IMR-90 (cell line): ENCODE measurements at regions not wholly inside any gene's neighbourhood (a gene's known extent, or its start where the extent isn't known, plus 50 kb on each side); places are given as distances from the start of the nearest gene placed in this dataset.

ENCODE experiments used
- ATAC-seq: fragments of 200-7000 bp; cut with Tn5 transposase; 2 replicates; pipeline ENCODE4 v1.9.1; 2020; ENCODE audit warnings: low read depth, mild to moderate bottlenecking, moderate library complexity
- BruUV-seq: library from RNA; stranded (reverse); fragments of 400-500 nt; replicated peaks from 2 replicates; lab custom pipeline; 2021; lab: Mats Ljungman, UMichigan
- CTCF ChIA-PET: fragments of 300-600 bp; formaldehyde crosslinking; extraction: SDS; loops from one replicate; lab custom pipeline; 2021; ENCODE audit warnings: antibody characterized with exemption; lab: Yijun Ruan, JAX
- POLR2A ChIA-PET: fragments of 300-600 bp; sonication (Branson Sonifier 250); formaldehyde crosslinking; loops from one replicate; lab custom pipeline; 2022; ENCODE audit warnings: antibody characterized with exemption; ENCODE audit not compliant: unreplicated experiment; lab: Charles Lee
- DNase-seq: peaks from one replicate; pipeline ENCODE4 v3.0.0; 2013
- H2AFZ ChIP-seq: replicated peaks from 2 replicates; pipeline ENCODE3; 2013; ENCODE audit warnings: low read length, mild to moderate bottlenecking; ENCODE audit not compliant: poor library complexity
- H2AK5ac ChIP-seq: 2 replicates; pipeline ENCODE4 v1.6.1; 2013; ENCODE audit warnings: low read depth, low read length, inconsistent platforms
- H2AK9ac ChIP-seq: replicated peaks from 2 replicates; pipeline ENCODE3; 2013; ENCODE audit warnings: mild to moderate bottlenecking, low read depth, low read length, moderate library complexity; ENCODE audit not compliant: poor library complexity
- H2BK120ac ChIP-seq: 2 replicates; pipeline ENCODE4 v1.6.1; 2013; ENCODE audit warnings: low read depth, low read length, inconsistent platforms
- H2BK15ac ChIP-seq: 3 replicates; pipeline ENCODE4 v1.6.1; 2013; ENCODE audit warnings: low read depth, low read length, inconsistent platforms
- H2BK20ac ChIP-seq: 2 replicates; pipeline ENCODE4 v1.6.1; 2013; ENCODE audit warnings: low read depth, mild to moderate bottlenecking, inconsistent platforms, low read length, moderate library complexity
- H2BK5ac ChIP-seq: 2 replicates; pipeline ENCODE4 v1.6.1; 2013; ENCODE audit warnings: mild to moderate bottlenecking, low read depth, low read length, inconsistent platforms; ENCODE audit not compliant: poor library complexity, severe bottlenecking
- H3K14ac ChIP-seq: replicated peaks from 2 replicates; pipeline ENCODE4 v1.6.1; 2013; ENCODE audit warnings: low read depth, low read length, inconsistent platforms
- H3K18ac ChIP-seq: 2 replicates; pipeline ENCODE4 v1.6.1; 2013; ENCODE audit warnings: low read depth, low read length, control low read depth
- H3K23ac ChIP-seq: 2 replicates; pipeline ENCODE4 v1.6.1; 2013; ENCODE audit warnings: low read depth, low read length, inconsistent platforms
- H3K27ac ChIP-seq: 2 replicates; pipeline ENCODE4 v1.5.1; 2013; ENCODE audit warnings: mild to moderate bottlenecking, control low read depth, low read length; ENCODE audit not compliant: insufficient read depth
- H3K27me3 ChIP-seq: 2 replicates; pipeline ENCODE4 v1.6.1; 2013; ENCODE audit warnings: low read length; ENCODE audit not compliant: control insufficient read depth, insufficient read depth
- H3K36me3 ChIP-seq: 2 replicates; pipeline ENCODE4 v1.6.1; 2013; ENCODE audit warnings: low read length, mixed read lengths; ENCODE audit not compliant: control insufficient read depth, insufficient read depth
- H3K4ac ChIP-seq: 2 replicates; pipeline ENCODE4 v1.6.1; 2013; ENCODE audit warnings: low read depth, low read length, inconsistent platforms
- H3K4me1 ChIP-seq: 2 replicates; pipeline ENCODE4 v1.6.1; 2013; ENCODE audit warnings: low read length, mixed read lengths; ENCODE audit not compliant: control insufficient read depth, insufficient read depth
- H3K4me2 ChIP-seq: 2 replicates; pipeline ENCODE4 v1.6.1; 2013; ENCODE audit warnings: low read depth, mild to moderate bottlenecking, control low read depth, low read length, moderate library complexity
- H3K4me3 ChIP-seq: 2 replicates; pipeline ENCODE4 v1.5.1; 2013; ENCODE audit warnings: low read depth, mild to moderate bottlenecking, control low read depth, low read length, moderate library complexity; ENCODE audit not compliant: insufficient read depth
- H3K56ac ChIP-seq: 2 replicates; pipeline ENCODE4 v1.6.1; 2013; ENCODE audit warnings: low read length, inconsistent platforms; ENCODE audit not compliant: insufficient read depth; ENCODE audit errors: extremely low read depth
- H3K79me1 ChIP-seq, 2 experiments: 2 replicates each; pipeline ENCODE4 v1.6.1; 2013; ENCODE audit warnings: low read length in 2 of 2, inconsistent platforms in 1 of 2, low read depth in 1 of 2
- H3K9ac ChIP-seq: 2 replicates; pipeline ENCODE4 v1.6.1; 2013; ENCODE audit warnings: low read depth, low read length, control low read depth
- H3K9me1 ChIP-seq: 2 replicates; pipeline ENCODE4 v1.6.1; 2013; ENCODE audit warnings: low read length, inconsistent platforms; ENCODE audit not compliant: insufficient read depth
- H3K9me3 ChIP-seq: 2 replicates; pipeline ENCODE4 v1.6.1; 2013; ENCODE audit warnings: low read length; ENCODE audit not compliant: control insufficient read depth, insufficient read depth
- H4K20me1 ChIP-seq: 2 replicates; pipeline ENCODE4 v1.6.1; 2013; ENCODE audit warnings: low read length, inconsistent platforms; ENCODE audit not compliant: insufficient read depth
- H4K5ac ChIP-seq: 2 replicates; pipeline ENCODE4 v1.6.1; 2013; ENCODE audit warnings: mild to moderate bottlenecking, low read depth, low read length, control low read depth
- H4K8ac ChIP-seq, 2 experiments: 2 replicates each; pipeline ENCODE4 v1.6.1; 2013; ENCODE audit warnings: low read depth in 2 of 2, low read length in 2 of 2, control low read depth in 1 of 2, inconsistent platforms in 1 of 2
- H4K91ac ChIP-seq: 2 replicates; pipeline ENCODE4 v1.6.1; 2013; ENCODE audit warnings: low read depth, low read length, inconsistent platforms; ENCODE audit not compliant: insufficient read depth
- BHLHE40 ChIP-seq: fragments of 150-350 bp; IDR thresholded peaks from 2 replicates; pipeline ENCODE4 v1.6.1; 2016; ENCODE audit warnings: mild to moderate bottlenecking, low read depth, low read length
- CHD1 ChIP-seq: IDR thresholded peaks from 2 replicates; pipeline ENCODE4 v1.6.1; 2012; ENCODE audit warnings: low read depth, low read length, improper control_type of control experiment
- FOS ChIP-seq: fragments of 150-350 bp; IDR thresholded peaks from 2 replicates; pipeline ENCODE4 v1.6.1; 2016; ENCODE audit warnings: low read depth, low read length
- MAFK ChIP-seq: IDR thresholded peaks from 2 replicates; pipeline ENCODE4 v1.6.1; 2012; ENCODE audit warnings: low read depth, low read length, improper control_type of control experiment
- MXI1 ChIP-seq: IDR thresholded peaks from 2 replicates; pipeline ENCODE4 v1.6.1; 2012; ENCODE audit warnings: low read depth, mild to moderate bottlenecking, low read length, moderate library complexity, borderline replicate concordance
- NFE2L2 ChIP-seq: fragments of 150-350 bp; IDR thresholded peaks from 2 replicates; pipeline ENCODE4 v1.6.1; 2016; ENCODE audit warnings: low read depth, mild to moderate bottlenecking, low read length
- SMC3 ChIP-seq: fragments of 150-350 bp; IDR thresholded peaks from 2 replicates; pipeline ENCODE4 v1.6.1; 2016; ENCODE audit warnings: low read depth, mild to moderate bottlenecking, antibody characterized with exemption, low read length, moderate library complexity
- USF2 ChIP-seq: fragments of 150-350 bp; IDR thresholded peaks from 2 replicates; pipeline ENCODE4 v1.6.1; 2017; ENCODE audit warnings: mild to moderate bottlenecking, antibody characterized with exemption, low read length, low read depth
- WGBS, 2 experiments: methylation state at CpG; one replicate each; pipeline versions ENCODE4 v1.1.5 to v1.1.7; 2013; ENCODE audit warnings: missing lambda C conversion rate in 2 of 2; ENCODE audit not compliant: insufficient read length in 1 of 2; ENCODE audit errors: extremely low coverage in 2 of 2; 5-methylcytosine and 5-hydroxymethylcytosine counted together
- dilution Hi-C: fragments of 300-500 bp; cut with HindIII; formaldehyde crosslinking; loops from one replicate; pipeline ENCODE4 v1.14.3; 2018; ENCODE audit warnings: low sequenced_read_pairs; ENCODE audit not compliant: unreplicated experiment
- in situ Hi-C: fragments of 300-500 bp; cut with MboI; formaldehyde crosslinking; loops from 3 replicates; pipeline ENCODE4 v1.14.3; 2019; ENCODE audit warnings: low sequenced_read_pairs, inconsistent platforms, mixed read lengths
- intact Hi-C: fragments of 100-400 bp; cut with micrococcal nuclease; formaldehyde crosslinking; loops from 2 replicates; pipeline ENCODE4 v1.10.0; 2022

GRCh38 chr2:7943446-7943845 is 738.4 kb upstream of the ID2 start:
- Histone ChIP-seq H4K8ac (no peak overlapping the region), H3K18ac (no peak overlapping the region), H2AK9ac (no peak overlapping the region), H3K9me1 (no peaks in the 10 kb centered on the region), H3K56ac (no peak overlapping the region), H2BK120ac (no peak overlapping the region), H4K5ac (no peak overlapping the region), H3K36me3 (no peaks in the 10 kb centered on the region), H3K9ac (no peak overlapping the region), H3K9me3 (no peaks in the 10 kb centered on the region), H3K4me2 (no peak overlapping the region), H3K14ac (no peak overlapping the region), H2BK5ac (no peak overlapping the region), H3K4me1 (no peaks in the 10 kb centered on the region), H3K79me1 (no peaks in the 10 kb centered on the region), H2BK15ac (no peak overlapping the region), H3K4me3 (no peak overlapping the region), H3K27me3 (peaks cover 2% of the 10 kb centered on the region; the same call in 1 of the 2 replicates), H4K91ac (no peak overlapping the region), H3K23ac (no peak overlapping the region), H4K20me1 (no peaks in the 10 kb centered on the region), H3K27ac (no peak overlapping the region), H2AFZ (no peak overlapping the region), H2BK20ac (no peak overlapping the region), H3K4ac (no peak overlapping the region), H2AK5ac (no peak overlapping the region)
- in situ Hi-C loops, result no loop called here
- DNase-seq (no peak), ATAC-seq (no peak)
- no TSS peak for BruUV-seq
- intact Hi-C loops, result no loop called here
- WGBS, 2 experiments, result 51% methylated on average over 5 of the region's 8 CpGs; no CpG with 5 or more reads in 1 of the 2 experiments
- no peak for TF ChIP-seq BHLHE40
- no peak for TF ChIP-seq NFE2L2
- no peak for TF ChIP-seq MAFK
- TF ChIP-seq FOS, result no peak
- no peak for TF ChIP-seq CHD1
- no peak for TF ChIP-seq MXI1
- TF ChIP-seq SMC3, result no peak
- no peak for TF ChIP-seq USF2
- dilution Hi-C loops, result no loop called here
- ChIA-PET CTCF (no interaction called here), POLR2A (no interaction called here)
